Uterus (tissue), 2 donors: ENCODE measurements at regions not wholly inside any gene's neighbourhood (a gene's known extent, or its start where the extent isn't known, plus 50 kb on each side); places are given as distances from the start of the nearest gene placed in this dataset.

ENCODE experiments used
- POLR2A ChIP-seq, 2 donors: fragments of 450-650 bp; IDR thresholded peaks; one replicate each; pipeline ENCODE4 v1.6.1; 2016; ENCODE audit warnings: antibody characterized with exemption in 2 of 2, mild to moderate bottlenecking in 1 of 2, moderate library complexity in 1 of 2
- TF ChIP-seq, protein P1 (sequence below), 4 experiments: fragments of 200-600 bp in 2 of 4; fragments of 450-650 bp in 2 of 4; sonication (generic) in 2 of 4; IDR thresholded peaks; one replicate each; pipeline ENCODE4 v1.5.1; 2016 to 2019; ENCODE audit warnings: antibody characterized with exemption in 4 of 4, mild to moderate bottlenecking in 2 of 4, moderate library complexity in 1 of 4

DNA sequence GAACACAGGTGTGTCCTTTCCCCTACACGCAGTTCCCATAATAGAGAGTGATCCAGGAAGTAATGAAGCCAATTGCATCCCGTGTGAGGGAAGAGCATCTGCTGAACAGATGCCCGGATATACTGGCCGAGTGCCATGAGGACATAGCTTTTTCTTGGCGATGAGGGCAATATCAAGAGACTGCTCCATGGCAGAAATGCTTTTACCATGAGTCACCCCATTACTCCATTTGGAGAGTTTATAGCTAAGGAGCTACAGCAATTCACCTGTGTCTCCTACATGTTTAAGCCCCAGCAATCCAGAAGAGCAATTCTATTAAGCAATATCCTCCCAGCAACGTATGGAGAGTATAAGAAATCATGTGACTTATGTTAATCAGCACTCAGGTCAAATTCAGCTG lies 222.0 kb upstream of the KLF4 start:
- TF ChIP-seq POLR2A (IDR thresholded peaks at IDR 0.05), result no peak
- TF ChIP-seq, protein P1, sequence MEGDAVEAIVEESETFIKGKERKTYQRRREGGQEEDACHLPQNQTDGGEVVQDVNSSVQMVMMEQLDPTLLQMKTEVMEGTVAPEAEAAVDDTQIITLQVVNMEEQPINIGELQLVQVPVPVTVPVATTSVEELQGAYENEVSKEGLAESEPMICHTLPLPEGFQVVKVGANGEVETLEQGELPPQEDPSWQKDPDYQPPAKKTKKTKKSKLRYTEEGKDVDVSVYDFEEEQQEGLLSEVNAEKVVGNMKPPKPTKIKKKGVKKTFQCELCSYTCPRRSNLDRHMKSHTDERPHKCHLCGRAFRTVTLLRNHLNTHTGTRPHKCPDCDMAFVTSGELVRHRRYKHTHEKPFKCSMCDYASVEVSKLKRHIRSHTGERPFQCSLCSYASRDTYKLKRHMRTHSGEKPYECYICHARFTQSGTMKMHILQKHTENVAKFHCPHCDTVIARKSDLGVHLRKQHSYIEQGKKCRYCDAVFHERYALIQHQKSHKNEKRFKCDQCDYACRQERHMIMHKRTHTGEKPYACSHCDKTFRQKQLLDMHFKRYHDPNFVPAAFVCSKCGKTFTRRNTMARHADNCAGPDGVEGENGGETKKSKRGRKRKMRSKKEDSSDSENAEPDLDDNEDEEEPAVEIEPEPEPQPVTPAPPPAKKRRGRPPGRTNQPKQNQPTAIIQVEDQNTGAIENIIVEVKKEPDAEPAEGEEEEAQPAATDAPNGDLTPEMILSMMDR (IDR thresholded peaks at IDR 0.05), result no peak
